Inflammatory macrophage treated with lipopolysaccharide for 1 hour (primary cell): ENCODE measurements at regions not wholly inside any gene's neighbourhood (a gene's known extent, or its start where the extent isn't known, plus 50 kb on each side); places are given as distances from the start of the nearest gene placed in this dataset.
"Not testable (repeated sequence)": the region's sequence is repeated elsewhere in the genome, so short reads cannot be mapped to it uniquely, and the experiment has no call there.

Experiments used
- DNase-seq, 2 donors: peaks; one replicate each; pipeline ENCODE4 v3.0.0-alpha.2; 2020 to 2022

DNA sequence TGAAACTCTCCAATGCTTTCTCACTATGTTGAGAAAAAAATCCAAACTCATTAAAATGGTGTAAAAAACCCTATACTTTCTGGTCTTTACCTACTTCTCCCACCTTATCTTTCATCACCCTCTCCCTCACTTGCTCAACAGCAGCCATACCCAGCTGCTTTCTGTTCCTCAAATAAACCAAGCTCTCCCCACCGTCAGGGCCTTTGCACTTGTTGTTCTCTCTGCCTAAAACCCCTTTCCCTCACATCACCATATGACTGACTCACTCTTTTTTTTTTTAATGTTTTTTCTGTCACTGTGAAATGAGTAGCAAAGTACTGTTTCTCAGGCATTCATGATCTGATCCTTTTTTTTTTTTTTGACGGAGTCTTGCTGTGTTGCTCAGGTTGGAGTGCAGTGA is 122.3 kb upstream of the TMEM164 start:
- peak; percentile 60 to 88 for DNase-seq

DNA sequence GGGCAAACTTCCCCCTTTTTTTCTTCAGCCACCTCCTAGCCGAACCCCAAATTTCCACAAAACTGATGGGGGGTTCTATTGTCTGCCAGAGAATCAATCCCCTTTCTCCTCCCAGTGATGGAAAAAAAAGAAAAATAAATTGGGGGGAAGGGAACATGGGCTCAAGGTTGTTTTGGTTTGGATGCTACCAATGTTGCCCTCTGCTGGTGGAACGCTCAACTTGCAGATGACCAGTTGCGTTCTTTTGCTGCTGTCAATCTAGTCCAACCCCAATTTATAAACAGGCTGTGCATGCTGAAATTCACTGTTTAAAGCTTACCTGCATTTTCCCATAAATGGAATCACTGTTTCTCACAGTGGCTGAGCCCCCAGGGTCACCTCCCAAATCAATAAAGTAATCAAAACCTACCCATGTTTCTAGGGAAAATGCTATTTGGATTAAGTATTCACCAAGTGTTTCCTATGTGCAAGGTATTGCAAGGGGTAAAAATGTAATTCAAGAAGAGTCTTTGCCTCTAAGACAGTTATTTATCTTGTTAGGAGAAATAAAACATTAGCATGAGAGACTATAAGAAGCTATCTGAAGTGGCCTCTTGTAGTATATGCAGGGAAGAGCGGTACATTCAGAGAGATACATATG is 116.7 kb upstream of the TMEM164 start:
- peak; percentile 35 to 46 for DNase-seq

DNA sequence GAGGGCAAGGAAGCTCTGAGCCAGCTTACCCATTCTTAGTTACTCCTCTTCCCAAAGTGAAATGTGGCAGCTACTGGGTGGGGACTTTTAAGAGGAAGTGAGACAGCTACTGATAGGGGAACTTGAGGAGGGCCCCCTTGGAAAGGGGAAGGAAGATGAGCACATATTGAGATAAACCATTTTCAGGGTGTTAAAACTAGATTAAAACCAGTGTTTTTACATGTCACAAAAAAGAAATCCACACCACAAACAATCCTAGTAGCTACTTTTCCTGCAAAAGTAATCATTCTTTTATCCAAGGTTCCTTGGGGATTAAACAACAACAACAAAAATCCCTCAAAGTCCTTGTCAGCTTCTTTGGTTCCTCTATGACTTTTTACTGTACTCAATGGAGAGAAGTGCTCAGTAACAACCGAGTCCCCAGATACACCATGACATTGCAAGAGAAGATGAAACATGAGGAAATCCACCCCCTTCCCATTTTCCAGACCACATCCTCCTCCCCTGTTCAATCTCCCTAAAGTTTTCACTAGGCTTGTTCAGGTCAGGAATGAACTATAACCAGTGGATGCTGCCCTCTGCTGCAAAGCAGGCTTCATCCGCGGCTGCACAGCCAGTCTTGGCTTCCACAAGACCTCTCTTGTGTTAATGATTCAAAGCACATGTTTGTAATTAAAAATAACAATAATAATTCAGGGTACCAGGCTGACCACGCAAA is 113.5 kb upstream of the TMEM164 start:
- peak; percentile 70 to 85 for DNase-seq

DNA sequence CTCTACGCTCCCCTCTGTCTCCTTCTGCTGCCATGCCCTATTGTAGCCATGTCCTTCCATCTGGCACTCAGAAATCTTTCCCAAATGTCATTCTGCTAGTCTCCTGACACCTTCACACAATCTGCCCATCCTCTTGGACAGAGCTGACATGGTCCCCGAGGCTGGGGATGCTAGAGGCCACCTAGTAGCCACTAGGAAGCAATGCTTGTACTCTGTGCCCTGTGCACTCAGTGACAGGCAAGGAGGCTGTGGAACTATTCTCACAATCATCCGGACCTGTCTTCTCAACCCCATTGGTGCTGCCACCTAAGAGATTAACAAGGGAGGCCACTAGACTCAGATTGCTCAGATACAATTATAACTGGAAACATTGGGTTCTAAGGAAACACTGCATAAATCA is 112.6 kb upstream of the TMEM164 start:
- no peak for DNase-seq

DNA sequence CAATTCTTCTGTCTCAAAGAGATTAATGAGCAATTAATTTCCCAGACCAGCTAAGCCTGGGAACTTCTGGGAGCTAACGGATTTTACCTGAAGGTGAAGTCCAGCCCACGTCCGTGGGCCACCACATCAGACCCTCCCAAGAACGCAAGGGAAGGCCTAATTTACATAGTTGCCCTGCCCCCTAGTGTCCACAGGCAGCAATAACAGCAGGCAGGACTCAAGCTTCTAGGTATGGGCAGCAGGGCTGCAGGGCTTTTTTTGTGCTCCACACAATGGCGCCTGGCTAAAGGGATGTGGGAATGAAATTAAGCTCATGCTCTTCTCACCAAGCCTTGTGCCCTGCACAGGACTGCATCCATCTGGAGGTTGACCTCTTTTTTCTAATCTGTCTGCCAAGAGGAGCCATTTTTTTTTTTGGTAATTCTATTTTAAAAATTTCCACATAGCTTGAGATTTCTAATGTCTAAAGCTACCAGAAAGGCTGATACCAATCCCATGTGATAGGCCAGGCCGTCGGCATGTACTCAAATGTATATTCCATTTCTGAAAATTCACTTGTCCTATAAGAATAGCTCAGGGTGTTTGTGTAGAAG is 111.9 kb upstream of the TMEM164 start:
- peak; percentile 34 to 67 for DNase-seq

DNA sequence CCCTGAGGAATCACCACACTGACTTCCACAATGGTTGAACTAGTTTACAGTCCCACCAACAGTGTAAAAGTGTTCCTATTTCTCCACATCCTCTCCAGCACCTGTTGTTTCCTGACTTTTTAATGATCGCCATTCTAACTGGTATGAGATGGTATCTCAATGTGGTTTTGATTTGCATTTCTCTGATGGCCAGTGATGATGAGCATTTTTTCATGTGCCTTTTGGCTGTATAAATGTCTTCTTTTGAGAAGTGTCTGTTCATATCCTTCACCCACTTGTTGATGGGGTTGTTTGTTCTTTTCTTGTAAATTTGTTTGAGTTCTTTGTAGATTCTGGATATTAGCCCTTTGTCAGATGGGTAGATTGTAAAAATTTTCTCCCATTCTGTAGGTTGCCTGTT is 106.9 kb upstream of the TMEM164 start:
- DNase-seq: not testable (repeated sequence)

DNA sequence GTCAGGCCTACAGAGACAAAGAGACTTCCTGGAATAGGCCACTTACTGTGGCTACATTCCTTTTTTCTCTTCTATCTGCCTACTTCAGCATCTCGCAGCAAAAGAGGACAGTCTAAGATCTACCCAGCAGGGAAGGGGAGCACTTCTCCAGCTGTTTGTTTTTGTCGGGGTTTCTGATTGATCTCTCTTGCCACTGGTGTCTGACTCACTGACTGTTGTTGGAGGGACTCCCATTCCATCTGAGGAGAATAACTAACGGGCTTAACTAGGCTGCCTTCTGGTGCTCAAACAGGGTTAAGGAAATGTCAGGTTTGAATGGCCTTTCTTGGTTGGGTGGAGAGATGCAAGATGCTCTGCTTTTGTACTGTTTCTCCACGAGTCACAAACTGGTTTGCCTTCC is 100.2 kb upstream of the TMEM164 start:
- no peak for DNase-seq

DNA sequence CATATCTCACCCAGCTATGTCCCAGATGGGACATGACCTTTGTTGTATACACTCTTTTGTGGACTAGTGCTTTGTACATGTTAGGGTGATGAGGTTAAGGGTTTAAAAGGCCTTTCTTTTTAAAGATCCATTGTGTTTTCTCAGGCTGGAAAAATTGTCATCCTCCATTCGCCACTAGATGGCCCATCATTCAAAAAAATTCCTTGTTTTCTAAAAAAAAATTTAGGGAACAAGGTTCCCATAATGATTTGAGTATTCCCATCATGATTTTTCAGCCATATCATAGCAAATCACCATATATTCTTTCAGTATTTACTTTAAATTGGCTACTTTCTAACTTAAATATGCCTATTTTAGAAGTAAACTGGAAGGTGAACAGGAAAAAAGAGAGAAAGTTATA is 91.9 kb upstream of the TMEM164 start:
- peak in 1 of 2 donors; percentile 7 for DNase-seq

DNA sequence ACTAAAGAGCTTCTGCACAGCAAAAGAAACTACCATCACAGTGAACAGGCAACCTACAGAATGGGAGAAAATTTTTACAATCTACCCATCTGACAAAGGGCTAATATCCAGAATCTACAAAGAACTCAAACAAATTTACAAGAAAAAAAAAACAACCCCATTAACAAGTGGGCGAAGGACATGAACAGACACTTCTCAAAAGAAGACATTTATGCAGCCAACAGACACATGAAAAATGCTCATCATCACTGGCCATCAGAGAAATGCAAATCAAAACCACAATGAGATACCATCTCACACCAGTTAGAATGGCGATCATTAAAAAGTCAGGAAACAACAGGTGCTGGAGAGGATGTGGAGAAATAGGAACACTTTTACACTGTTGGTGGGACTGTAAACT is 89.9 kb upstream of the TMEM164 start:
- DNase-seq: not testable (repeated sequence)

DNA sequence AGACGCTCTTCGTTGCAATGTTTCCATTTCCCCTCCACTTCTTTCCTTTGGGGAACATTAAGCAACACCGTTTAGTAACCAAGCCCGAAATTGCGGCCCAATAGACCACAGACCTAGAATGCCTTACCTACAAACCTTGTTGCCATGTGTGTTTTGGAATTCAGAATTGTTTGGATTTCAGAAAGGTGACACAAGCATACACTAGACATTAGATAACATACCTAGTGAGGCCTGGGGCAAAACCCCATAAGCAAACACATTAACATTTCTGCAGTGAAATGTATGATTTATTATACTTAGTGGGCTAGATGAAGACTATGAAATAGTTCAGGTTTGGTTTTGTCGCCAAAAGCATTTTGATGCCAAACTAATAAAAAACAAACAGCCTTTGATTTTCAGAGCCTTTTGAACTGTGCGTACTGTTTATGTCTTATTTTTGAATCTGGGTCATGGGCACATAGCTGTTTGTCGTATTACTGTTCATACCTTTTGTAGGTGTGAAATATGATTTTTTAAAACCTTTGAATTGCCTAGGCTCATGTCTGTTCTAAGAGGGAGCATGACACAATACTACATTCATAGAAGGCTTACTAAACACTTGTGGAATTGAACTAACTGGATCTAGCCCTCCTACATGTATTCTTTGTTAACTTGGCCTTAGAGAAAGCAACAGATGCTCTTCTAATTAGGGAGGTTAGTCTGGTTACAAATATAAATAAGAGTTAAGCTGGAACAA is 88.6 kb upstream of the TMEM164 start:
- DNase-seq: no peak

DNA sequence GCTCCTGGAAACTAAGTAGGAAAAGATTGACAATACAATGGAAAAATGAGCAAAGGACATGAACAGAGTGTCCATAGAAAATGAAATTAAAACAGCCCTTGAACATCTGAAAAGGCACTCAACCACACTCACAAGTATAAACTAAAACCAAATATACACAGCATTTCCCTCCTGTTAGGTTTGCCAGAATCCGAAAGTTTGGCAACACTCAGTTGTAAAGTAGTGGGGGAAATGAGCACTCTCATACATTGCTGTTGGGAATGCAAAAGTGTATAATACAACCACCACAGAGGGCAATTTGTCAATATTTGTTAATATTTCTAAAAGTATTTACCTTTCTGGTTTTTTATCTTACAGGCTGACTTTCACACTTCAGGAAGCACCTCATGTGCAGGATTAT is 84.2 kb upstream of the TMEM164 start:
- no peak for DNase-seq

DNA sequence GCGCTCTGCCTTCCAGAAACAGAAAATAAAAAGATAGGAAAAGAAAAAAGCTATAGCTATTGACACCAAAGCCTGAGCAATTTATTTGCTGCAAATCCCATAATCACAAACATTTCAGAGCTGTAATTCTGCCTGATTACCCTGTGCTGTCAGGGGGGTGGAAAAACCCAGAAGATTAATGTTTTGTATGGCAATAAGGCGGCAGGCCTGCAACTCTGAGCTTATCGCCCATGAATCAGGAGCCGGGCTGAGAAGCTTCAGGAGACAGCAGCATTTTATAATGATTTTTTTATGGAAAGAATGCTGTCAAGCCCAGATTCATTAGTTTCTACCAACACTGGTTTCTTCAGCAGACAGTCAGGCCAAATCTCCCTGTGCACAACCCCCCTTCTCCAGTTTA is 82.6 kb upstream of the TMEM164 start:
- DNase-seq: no peak

DNA sequence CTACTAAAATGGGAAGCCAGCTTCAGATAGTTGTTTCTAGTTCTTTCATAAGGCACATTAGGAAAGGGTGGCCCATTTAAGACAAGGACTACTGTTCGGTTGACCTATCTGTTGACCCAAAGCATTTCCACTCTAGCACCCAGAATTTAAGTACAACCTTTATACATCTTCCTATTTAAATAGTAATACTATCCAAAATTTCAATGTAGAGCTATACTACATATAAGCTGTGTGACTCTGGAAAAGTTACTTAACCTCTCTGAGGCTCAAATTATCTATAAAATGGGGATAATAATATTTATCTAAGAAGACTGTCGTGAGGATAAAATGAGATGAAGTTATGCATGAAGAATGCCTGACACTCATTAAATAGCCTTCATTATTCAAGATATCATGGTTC is 82.0 kb upstream of the TMEM164 start:
- DNase-seq: no peak

DNA sequence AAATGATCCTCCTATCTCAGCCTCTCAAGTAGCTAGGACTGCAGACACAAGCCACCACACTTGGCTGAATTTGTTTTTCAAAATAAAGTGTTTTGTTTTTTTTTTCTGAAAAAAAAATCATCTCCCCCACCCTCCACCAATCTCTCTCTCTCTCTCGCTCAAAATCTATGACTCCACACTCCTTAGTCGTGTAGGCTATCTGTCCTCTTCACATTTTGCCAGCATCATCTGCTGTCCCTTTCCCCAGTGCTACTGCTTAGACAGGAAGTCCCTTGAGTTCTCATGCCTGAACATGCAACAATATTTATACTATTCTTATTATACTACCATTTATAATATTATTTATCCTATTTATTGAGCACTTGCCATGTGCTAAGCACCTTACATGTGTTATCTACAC is 80.7 kb upstream of the TMEM164 start:
- DNase-seq: no peak

DNA sequence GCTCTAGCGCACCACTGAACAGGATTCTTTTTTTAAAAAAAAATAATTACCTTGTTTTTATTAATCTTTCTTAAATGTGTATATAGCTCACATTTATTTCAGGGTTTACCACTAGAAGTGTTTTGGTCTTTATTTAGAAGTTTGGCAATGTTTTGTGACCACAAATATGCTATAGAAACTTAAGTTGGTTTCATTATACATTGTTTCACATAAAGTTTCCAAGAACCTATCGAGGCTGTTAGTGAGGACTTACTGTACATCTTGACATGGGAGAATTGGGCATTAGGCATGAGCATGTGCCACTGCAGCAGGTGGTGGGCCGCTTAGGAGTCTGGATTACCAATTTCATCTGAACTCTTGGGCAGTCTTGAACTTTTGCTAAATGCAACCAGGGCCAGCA is 77.9 kb upstream of the TMEM164 start:
- DNase-seq: not testable (repeated sequence)

DNA sequence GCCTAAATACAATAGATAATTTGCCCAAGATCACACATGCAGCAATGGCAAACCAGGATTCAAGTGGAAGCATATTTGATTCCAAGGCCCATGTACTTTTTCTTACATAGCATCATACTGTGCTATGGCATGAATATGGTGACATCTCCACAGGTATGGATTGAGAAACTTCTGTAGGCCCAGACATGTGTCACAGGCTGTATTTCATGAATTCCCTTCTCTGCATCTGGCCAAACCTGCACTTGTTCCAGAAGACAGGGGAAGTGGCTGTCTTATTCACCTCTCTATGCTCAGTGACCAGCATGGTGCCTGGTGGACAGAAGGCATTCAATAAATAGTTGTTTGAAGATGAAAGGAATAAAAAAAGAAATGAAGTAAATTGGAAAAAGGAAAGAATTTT is 77.3 kb upstream of the TMEM164 start:
- DNase-seq: no peak

DNA sequence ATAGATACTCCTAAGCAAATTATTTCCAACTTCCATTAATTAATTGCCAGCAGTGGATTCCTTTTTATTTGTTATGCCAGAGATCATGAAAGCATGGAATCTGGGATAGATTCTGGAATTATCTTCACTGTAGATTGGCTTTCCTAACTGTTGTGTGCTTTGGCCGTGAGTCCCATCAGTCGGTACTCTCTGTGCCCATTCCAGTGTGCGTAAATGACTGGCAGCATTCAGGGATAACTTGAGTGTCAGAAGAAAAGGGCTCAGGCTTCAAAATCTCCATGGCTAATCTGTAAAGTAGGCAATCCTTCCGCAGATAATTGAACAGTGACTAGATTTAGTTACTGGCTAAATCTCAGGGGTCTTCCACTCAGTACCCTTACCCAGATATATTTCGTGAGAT is 76.8 kb upstream of the TMEM164 start:
- no peak for DNase-seq

DNA sequence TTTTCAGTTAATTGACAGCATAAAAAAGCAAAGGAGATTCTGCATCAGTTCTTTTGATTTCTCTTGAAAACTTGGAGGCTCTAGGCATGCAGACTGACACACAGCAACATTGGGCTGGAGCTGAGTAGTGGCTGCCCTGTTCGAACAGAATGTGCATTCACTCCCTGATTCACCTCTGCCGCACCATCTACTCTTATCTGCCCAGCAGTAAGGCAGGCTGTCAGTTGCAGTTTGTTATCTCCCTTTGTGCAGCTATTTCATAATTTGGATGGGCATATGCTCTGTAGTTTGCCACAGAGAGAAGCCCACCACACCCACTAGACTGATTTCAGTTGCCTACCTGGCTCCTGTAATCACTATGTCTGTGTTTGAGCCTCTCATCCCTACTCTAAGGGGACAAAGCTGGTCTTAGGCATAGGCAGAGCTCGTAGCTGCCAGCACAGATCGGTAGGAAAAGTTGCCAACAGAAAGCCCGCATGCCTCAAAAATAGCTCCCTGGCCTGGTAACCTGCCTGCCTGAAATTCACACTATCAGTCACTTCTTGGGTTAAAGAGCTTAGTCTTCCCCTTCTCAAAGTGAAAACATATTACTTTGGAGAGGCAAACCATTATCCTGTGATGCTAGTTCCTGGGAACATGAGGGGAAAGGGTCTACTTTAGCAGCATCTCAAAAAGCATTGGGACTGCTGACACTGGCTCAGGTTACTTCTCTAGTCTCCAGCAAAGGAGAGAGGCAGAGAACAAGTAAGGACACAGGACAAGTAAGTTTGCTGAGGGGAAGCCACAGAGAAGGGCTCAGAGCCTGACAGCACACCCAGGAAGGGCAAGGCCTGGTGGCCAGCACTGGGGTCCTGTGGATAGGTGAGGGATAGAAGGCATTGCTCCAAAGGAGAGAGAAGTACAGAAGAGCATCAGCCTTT is 75.9 kb upstream of the TMEM164 start:
- no peak for DNase-seq

DNA sequence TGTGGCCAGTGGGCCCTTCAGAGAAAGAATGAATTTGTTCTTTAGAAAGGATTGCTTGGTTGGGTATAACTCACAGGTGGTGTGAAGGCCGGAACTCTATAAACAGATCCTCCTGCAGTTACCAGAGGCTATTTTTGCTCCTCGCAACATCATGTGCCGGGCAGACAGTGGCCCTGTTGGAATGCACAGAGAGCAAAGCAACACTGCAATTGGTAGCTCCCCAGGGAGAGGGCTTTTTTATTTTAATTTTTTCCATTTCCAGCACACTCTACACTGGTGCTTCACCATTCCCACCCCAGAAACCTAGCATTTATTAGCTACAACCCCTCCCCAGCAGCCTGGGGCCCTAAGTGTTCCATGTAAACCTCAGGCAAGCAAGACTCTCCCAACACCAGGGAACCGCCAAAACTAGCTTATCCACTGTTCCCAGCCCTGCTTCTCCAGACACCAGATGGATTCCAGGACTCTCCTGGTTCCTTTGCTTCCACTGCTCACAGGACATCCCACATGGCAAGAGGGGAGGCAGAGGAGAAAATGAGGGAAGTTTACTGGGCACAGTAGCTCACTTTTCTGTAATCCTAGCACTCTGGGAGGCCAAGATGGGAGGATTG is 75.1 kb upstream of the TMEM164 start:
- no peak for DNase-seq

DNA sequence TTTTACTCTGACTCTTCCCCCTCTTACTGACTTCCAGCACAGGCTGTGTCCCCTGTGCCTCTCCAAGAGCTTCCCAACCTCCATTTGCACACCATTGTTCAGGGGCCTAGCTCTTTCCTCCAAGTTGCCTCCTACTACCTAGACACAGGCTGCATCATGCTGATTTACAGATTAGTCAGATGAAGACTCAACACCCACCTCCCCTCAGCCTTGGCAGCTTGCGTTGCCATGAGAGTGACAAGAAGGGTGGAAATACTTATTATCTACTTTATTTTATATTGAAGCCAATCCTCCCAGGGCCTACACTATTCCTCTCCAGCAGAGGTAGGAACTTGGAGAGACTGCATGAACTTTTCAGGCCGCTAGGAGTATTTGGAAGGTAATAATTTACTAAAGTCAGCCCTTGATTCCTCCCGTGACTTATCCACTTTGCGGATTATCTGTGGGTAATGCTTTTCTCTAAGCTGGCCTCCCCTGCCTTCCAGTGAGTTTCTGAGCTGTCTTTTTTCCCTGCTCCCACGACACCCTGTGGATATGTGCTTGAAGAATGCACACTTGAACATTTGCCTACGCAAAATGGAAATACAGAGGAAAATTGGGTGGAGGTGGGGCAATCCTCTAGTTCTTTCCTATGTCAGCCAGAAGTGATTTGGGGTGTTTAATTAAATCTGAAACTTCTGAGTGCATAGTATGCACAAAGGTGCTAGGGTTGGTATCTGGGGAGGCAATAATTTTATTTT is 74.1 kb upstream of the TMEM164 start:
- no peak for DNase-seq

DNA sequence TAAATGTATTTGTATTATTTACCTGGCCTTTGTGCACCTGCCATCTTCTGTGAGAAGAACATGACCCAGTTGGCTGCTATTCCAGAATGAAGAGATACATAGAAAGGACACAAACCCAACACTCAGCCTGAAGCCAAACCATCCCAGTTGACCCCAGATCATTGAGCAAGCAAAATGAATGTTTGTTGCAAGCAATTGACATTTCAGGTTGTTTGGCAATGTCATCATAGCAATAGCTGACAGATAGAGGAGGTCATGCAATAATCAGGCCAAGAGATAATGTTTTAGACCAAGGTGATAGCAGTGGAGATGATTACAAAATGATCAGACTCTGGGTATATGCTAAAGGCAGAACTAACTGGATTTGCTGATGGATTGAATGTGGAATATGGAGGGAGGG is 71.2 kb upstream of the TMEM164 start:
- no peak for DNase-seq
